ENCODE measurements at regions not wholly inside any gene's neighbourhood (a gene's known extent, or its start where the extent isn't known, plus 50 kb on each side); places are given as distances from the start of the nearest gene placed in this dataset.

GRCh38 chr2:136210822-136211221 is 92.9 kb upstream of the CXCR4 start:
- no peak for ATAC-seq
- Histone ChIP-seq H3K9me3 (no peaks in the 10 kb centered on the region), H3K4me1 (peaks cover 0 to 12% (median 0%) of the 10 kb centered on the region in 4 donors), H3K36me3 (no peaks in the 10 kb centered on the region), H3K27me3 (no peaks in the 10 kb centered on the region), H3K27ac (no peak overlapping the region), H3K4me3 (no peak overlapping the region)
- DNase-seq: no peak
- no peak for TF ChIP-seq POLR2A (IDR thresholded peaks at IDR 0.05)
- TF ChIP-seq CTCF (IDR thresholded peaks at IDR 0.05): no peak
- intact Hi-C loops (cut with DNase I): no loop called here

- H3K27ac ChIP-seq: no peak overlapping the region
- no peak for ATAC-seq
- no peak for DNase-seq
- H3K9me3 ChIP-seq: no peaks in the 10 kb centered on the region
- intact Hi-C loops (cut with DNase I): no loop called here
- no peak for TF ChIP-seq CTCF (IDR thresholded peaks at IDR 0.05)
- TF ChIP-seq POLR2A (IDR thresholded peaks at IDR 0.05): no peak
- whole genome bisulfite sequencing (ENCODE audit: insufficient coverage, low coverage, low lambda C conversion rate, missing lambda C conversion rate): 25% methylated on average over 2 of the region's 2 CpGs
- H3K27me3 ChIP-seq: no peaks in the 10 kb centered on the region
- no peak overlapping the region for H3K4me3 ChIP-seq
- H3K36me3 ChIP-seq: no peaks in the 10 kb centered on the region
- H3K4me1 ChIP-seq: peaks cover 0 to 12% (median 0%) of the 10 kb centered on the region in 4 donors
These were observed 92.5 kb upstream of the CXCR4 start for GRCh38 chr2:136210455-136210805.

GRCh38 chr2:136209561-136210454 is 91.9 kb upstream of the CXCR4 start:
- intact Hi-C loops (cut with DNase I): no loop called here
- Histone ChIP-seq H3K27me3 (no peaks in the 10 kb centered on the region), H3K9me3 (no peaks in the 10 kb centered on the region), H3K4me3 (no peak overlapping the region), H3K4me1 (peaks cover 0 to 12% (median 0%) of the 10 kb centered on the region in 4 donors), H3K27ac (no peak overlapping the region), H3K36me3 (no peaks in the 10 kb centered on the region)
- no peak for ATAC-seq
- TF ChIP-seq POLR2A (IDR thresholded peaks at IDR 0.05) (no peak), CTCF (IDR thresholded peaks at IDR 0.05) (no peak)
- no peak for DNase-seq
- 48% methylated on average over 3 of the region's 3 CpGs for WGBS (ENCODE audit: insufficient coverage, low coverage, low lambda C conversion rate, missing lambda C conversion rate)

- no peak overlapping the region for H3K4me3 ChIP-seq
- no peaks in the 10 kb centered on the region for H3K36me3 ChIP-seq
- no peaks in the 10 kb centered on the region for H3K27me3 ChIP-seq
- 58% methylated on average over 7 of the region's 8 CpGs for WGBS (ENCODE audit: insufficient coverage, low coverage, low lambda C conversion rate, missing lambda C conversion rate)
- no peak overlapping the region for H3K27ac ChIP-seq
- H3K9me3 ChIP-seq: no peaks in the 10 kb centered on the region
- peaks cover 0 to 4% (median 0%) of the 10 kb centered on the region in 4 donors for H3K4me1 ChIP-seq
- DNase-seq (no peak), ATAC-seq (no peak)
- intact Hi-C loops (cut with DNase I): no loop called here
- TF ChIP-seq CTCF (IDR thresholded peaks at IDR 0.05): no peak
- no peak for TF ChIP-seq POLR2A (IDR thresholded peaks at IDR 0.05)
These were observed 90.9 kb upstream of the CXCR4 start for GRCh38 chr2:136208682-136209420.

Data from right lobe of liver (tissue), 6 donors.